ENCODE measurements at regions not wholly inside any gene's neighbourhood (a gene's known extent, or its start where the extent isn't known, plus 50 kb on each side); places are given as distances from the start of the nearest gene placed in this dataset.

GRCh38 chr6:21393441-21394165 is 199.9 kb upstream of the SOX4 start:
- Histone ChIP-seq H3K27ac (no peak overlapping the region), H3K27me3 (no peaks in the 10 kb centered on the region), H3K4me1 (no peaks in the 10 kb centered on the region), H3K36me3 (no peaks in the 10 kb centered on the region), H3K9me3 (no peaks in the 10 kb centered on the region), H3K4me3 (no peak overlapping the region)
- no peak for DNase-seq (ENCODE audit: extremely low spot score in 2 of 2)
- intact Hi-C loops (cut with DNase I), result no loop called here
- TF ChIP-seq POLR2AphosphoS5 (IDR thresholded peaks at IDR 0.05; ENCODE audit: insufficient read depth in 1 of 2, low read depth in 1 of 2), result no peak
- TF ChIP-seq CTCF (IDR thresholded peaks at IDR 0.05), result no peak
- no peak for TF ChIP-seq POLR2A (IDR thresholded peaks at IDR 0.05)

GRCh38 chr6:21395121-21395520 is 198.4 kb upstream of the SOX4 start:
- H3K27me3 ChIP-seq, result no peaks in the 10 kb centered on the region
- intact Hi-C loops (cut with DNase I), result no loop called here
- H3K9me3 ChIP-seq, result no peaks in the 10 kb centered on the region
- DNase-seq (ENCODE audit: extremely low spot score in 2 of 2), result no peak
- H3K36me3 ChIP-seq, result no peaks in the 10 kb centered on the region
- H3K4me1 ChIP-seq, result no peaks in the 10 kb centered on the region
- TF ChIP-seq POLR2A (IDR thresholded peaks at IDR 0.05), result no peak
- TF ChIP-seq CTCF (IDR thresholded peaks at IDR 0.05), result no peak
- no peak for TF ChIP-seq POLR2AphosphoS5 (IDR thresholded peaks at IDR 0.05; ENCODE audit: insufficient read depth in 1 of 2, low read depth in 1 of 2)
- H3K27ac ChIP-seq, result no peak overlapping the region
- H3K4me3 ChIP-seq, result no peak overlapping the region

GRCh38 chr6:21396313-21396712 is 197.2 kb upstream of the SOX4 start:
- Histone ChIP-seq H3K36me3 (no peaks in the 10 kb centered on the region), H3K4me3 (no peak overlapping the region), H3K4me1 (no peaks in the 10 kb centered on the region), H3K9me3 (no peaks in the 10 kb centered on the region), H3K27ac (no peak overlapping the region), H3K27me3 (no peaks in the 10 kb centered on the region)
- intact Hi-C loops (cut with DNase I), result no loop called here
- TF ChIP-seq CTCF (IDR thresholded peaks at IDR 0.05) (no peak), POLR2AphosphoS5 (IDR thresholded peaks at IDR 0.05; ENCODE audit: insufficient read depth in 1 of 2, low read depth in 1 of 2) (no peak), POLR2A (IDR thresholded peaks at IDR 0.05) (no peak)
- DNase-seq (ENCODE audit: extremely low spot score in 2 of 2), result no peak

GRCh38 chr6:21398741-21399325 is 194.7 kb upstream of the SOX4 start:
- Histone ChIP-seq H3K27ac (no peak overlapping the region), H3K9me3 (no peaks in the 10 kb centered on the region), H3K27me3 (no peaks in the 10 kb centered on the region), H3K4me3 (no peak overlapping the region), H3K36me3 (no peaks in the 10 kb centered on the region), H3K4me1 (peaks cover 6% of the 10 kb centered on the region)
- intact Hi-C loops (cut with DNase I), result no loop called here
- TF ChIP-seq CTCF (IDR thresholded peaks at IDR 0.05) (no peak), POLR2AphosphoS5 (IDR thresholded peaks at IDR 0.05; ENCODE audit: insufficient read depth in 1 of 2, low read depth in 1 of 2) (no peak), POLR2A (IDR thresholded peaks at IDR 0.05) (no peak)
- DNase-seq (ENCODE audit: extremely low spot score in 2 of 2), result no peak

GRCh38 chr6:21402368-21402767 is 191.2 kb upstream of the SOX4 start:
- Histone ChIP-seq H3K4me3 (no peak overlapping the region), H3K27ac (peak overlapping the region; percentile 85), H3K36me3 (no peaks in the 10 kb centered on the region), H3K9me3 (no peaks in the 10 kb centered on the region), H3K27me3 (no peaks in the 10 kb centered on the region), H3K4me1 (peaks cover 6% of the 10 kb centered on the region)
- DNase-seq (ENCODE audit: extremely low spot score in 2 of 2), result no peak
- TF ChIP-seq CTCF (IDR thresholded peaks at IDR 0.05) (no peak), POLR2AphosphoS5 (IDR thresholded peaks at IDR 0.05; ENCODE audit: insufficient read depth in 1 of 2, low read depth in 1 of 2) (peak; percentile 56 to 82)
- intact Hi-C loops (cut with DNase I), result no loop called here
